GM19455 (cell line): ENCODE measurements at regions not wholly inside any gene's neighbourhood (a gene's known extent, or its start where the extent isn't known, plus 50 kb on each side); places are given as distances from the start of the nearest gene placed in this dataset.

Source experiments
- ATAC-seq: cut with Tn5 transposase; IDR thresholded peaks from one replicate; pipeline ENCODE4 v1.9.1; 2021; ENCODE audit not compliant: unreplicated experiment

- no peak for ATAC-seq
Observed at GRCh38 chr12:88251798-88252197, 109.7 kb downstream of the TMTC3 start.

DNA sequence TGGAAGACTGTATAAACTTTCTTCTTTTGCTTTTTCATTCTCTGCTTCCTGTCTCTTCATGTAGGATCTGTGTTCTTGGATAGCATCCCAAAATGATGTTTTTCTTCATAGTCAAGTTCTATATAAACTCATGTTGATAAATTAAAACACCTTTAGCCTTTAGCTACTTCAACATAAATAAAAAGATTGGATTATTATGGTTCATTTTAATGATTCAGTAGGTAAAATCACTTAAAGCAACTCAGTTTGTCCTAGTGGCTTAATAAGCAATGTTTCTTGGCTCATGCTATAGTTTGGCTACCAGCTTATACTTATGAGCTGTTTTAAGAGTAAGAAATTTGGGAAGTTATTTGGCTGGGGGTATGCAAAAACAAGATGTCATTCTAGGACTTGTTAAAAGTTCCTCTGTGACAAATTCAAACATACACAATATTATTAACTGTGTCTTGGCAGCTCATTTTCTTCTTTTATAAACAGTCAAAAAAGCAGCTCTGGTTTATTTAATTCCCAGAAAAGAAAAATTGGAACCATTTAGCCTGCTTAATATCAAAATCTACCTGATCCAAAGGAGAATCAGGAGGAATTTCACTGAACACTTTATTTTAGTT is 111.4 kb downstream of the TMTC3 start:
- no peak for ATAC-seq

- no peak for ATAC-seq
Observed at GRCh38 chr12:88255224-88255623, 113.1 kb downstream of the TMTC3 start.

DNA sequence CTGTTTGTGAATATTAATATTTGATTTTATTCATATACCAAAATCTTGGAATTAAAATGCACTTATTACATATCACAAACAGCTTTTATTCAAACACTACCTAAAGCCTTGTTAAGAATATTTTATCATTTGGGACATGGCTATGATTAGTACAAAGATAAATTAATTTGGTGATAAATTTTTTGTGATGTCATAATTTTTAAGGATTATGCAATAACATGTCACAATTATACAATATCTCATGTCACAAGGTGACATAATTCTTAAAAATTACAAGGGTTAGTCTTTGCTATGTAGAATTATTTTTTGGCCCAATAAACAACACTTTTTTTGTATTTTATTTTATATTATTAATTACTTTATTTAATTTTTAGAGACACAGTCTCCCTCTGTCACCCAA is 113.7 kb downstream of the TMTC3 start:
- ATAC-seq, result no peak

- ATAC-seq, result no peak
Observed at GRCh38 chr12:88258396-88258795, 116.3 kb downstream of the TMTC3 start.

DNA sequence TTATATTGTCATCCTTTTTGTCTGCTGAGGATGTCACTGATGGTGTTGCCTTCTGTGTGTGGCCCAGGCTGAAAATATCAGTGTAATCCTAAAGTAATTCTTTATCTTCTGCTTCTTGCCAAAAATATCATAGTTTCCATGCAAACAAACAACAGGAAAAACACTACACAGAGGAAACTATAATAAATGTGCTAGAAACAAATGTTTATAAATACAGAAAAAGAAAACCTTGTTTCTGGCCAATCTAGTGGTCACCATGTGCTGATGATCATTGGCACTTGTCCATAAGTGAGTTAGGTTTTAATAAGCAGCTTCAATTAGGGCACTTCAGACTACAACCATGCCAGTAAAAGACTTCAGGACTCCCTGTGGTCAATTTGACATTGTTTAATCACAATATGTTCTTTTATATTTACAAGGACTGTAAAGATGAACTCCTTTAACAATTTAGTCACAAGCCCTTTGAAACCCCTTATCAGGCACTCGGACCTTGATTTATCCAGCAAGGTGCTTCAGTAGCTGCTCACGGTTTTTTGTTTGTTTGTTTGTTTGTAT is 124.8 kb downstream of the TMTC3 start:
- no peak for ATAC-seq

GRCh38 chr12:88267630-88268029 is 125.5 kb downstream of the TMTC3 start:
- ATAC-seq, result no peak

- ATAC-seq, result no peak
Observed at GRCh38 chr12:88272456-88272855, 130.3 kb downstream of the TMTC3 start.

GRCh38 chr12:88273450-88273849 is 131.3 kb downstream of the TMTC3 start:
- ATAC-seq, result no peak

DNA sequence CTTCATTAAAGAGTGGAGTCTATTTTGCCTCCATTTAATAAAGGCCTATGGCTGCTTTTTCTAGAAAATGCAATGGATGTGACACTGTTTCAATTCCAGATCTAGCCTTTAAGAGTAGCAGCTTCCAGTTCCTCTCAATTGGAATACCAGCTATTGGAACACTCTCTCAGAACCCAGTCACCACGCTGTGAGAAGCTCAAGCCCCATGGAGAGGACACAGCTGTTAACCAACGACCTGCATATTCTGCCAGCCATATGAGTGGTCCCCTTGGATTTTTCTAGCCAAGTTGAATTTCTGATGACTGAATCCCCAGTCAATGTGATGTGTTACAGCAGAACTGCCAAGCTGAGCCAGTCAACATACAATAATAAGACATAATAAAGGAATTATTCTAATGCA is 131.8 kb downstream of the TMTC3 start:
- ATAC-seq, result no peak

GRCh38 chr12:88291498-88292131 is 149.5 kb downstream of the TMTC3 start:
- no peak for ATAC-seq

DNA sequence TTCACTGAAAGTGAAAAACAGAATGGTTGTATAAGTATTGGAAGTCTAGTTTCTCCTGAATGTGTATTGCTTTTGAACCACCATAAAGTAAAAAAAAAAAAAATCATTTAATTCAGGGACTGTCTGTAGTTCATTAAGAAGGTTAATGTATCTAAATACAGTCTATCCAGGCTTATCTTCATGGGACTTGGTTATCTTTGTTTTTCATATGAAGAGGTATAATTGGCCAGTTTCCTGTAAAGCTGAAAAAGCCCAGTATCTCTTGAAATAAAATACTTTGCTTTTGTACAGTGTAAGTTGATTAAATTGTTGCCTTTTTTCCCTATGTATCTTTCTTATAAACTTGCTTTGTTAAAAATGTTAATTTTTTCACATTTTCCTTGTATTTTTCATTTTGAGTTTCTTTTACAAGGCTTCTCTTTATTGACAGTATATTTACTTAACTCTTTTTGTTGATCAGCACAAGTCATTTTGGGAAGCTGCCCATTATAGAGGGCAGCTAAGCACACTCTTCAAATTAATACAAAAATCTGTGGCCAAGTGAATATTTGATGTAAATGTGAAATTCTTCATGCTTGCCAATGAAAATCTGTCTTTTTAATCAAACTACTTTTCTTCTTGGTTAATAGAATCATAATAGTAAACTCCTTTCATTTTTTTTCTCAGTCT is 156.0 kb downstream of the TMTC3 start:
- ATAC-seq, result no peak

DNA sequence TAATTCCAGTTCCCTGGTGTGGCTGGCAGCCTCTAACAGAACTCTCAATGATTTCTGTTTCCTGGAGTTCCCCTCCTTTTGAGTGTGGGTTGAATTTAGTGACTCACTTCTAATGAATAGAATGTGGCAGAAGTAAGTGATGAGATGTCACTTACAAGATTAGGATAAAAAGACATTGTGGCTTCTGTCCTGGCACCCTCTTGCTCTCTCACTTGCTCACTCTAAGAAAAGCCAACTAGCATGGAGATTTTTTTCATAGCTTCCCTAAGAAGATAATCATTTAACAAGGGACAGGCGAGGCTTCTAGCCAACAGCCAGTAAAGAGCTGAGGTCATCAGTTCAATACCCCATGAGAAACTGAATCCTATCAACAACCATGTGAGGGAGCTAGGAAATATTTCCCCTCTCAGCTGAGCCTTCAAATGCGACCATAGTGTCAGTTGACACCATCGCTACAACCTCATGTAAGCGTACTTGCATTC is 156.7 kb downstream of the TMTC3 start:
- no peak for ATAC-seq

DNA sequence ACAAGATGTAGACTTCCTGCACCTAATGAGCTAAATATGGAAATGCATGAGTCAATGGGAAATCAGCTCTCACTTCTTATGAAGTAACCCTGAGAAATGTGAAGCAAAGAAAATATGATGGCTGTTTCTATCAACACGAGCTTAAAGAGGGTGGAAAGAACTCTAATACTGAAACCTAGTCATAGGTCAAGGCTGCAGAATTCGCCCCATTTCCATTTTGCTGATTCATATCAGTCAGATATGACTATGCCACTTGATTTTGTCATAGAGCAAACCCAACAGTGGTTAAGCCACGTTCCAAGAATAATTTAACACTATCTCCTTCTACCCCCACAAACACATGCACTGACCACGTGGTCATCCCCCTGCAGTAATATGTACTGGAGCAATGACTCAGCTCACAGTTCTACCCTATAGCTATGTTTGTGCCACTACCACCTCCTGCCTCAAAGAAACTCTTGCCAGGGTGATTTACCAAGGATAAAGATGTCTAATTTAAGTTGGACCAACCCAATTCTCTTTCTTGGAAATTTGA is 157.5 kb downstream of the TMTC3 start:
- ATAC-seq, result peak; percentile 91

GRCh38 chr12:88300931-88301330 is 158.8 kb downstream of the TMTC3 start:
- no peak for ATAC-seq

DNA sequence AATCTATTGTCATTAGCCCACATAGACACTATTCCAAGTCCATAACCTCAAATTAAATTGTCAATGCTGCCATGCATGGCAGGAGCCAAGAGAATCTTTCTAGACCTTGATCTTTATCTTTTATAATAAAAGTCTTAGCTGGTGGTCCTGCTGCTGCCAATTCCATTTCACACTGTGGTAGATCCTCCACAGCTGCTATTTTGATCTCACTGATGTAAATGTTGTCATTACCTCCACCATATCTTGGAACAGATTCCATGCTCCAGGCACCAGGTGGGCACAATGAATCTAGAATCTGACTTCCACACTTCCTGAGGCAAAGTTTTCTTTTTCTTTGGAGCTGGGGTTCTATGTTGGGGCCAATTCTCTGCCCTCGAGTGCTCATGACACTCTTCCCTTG is 161.2 kb downstream of the TMTC3 start:
- no peak for ATAC-seq

GRCh38 chr12:88305254-88305890 is 163.3 kb downstream of the TMTC3 start:
- ATAC-seq, result no peak

- no peak for ATAC-seq
Observed at GRCh38 chr12:88306471-88307069, 164.5 kb downstream of the TMTC3 start.

- no peak for ATAC-seq
Observed at GRCh38 chr12:88307961-88308360, 165.9 kb downstream of the TMTC3 start.

DNA sequence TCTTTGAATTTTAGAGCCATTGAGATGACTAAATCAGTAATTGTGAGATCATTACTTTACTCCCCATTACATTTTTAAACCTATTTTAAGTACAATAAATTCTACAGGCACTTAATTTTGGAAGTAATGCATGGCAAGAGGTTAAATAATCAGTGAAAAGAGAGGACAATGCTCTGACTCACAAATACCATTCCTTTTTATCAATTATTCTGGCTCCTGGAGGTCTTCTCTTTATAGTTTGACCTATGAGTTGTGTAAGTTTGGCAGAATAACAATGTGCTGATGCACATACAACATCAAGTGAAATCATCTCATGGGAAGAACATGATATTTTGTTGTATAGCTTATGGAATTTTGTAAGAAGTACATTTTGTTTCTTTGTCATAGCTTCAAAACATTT is 166.7 kb downstream of the TMTC3 start:
- ATAC-seq, result no peak

DNA sequence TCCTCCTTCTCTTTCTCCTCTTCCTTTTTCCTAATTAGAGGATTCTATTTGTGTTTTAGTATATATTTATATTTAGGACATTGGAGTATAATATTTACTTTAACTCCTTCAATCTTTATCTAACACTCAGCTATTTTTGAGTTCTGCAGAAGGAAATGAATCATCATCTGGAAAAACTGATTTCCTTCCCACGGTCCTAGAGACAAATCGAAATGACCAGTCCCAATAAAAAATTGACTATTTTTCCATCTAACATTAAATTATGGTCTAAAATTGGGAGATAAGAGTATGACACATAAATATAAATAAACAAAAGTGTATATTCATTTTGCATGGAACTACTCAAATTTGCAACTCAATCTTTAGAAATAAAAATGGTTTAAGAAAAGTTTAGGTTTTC is 167.4 kb downstream of the TMTC3 start:
- no peak for ATAC-seq
